ENCODE measurements at regions not wholly inside any gene's neighbourhood (a gene's known extent, or its start where the extent isn't known, plus 50 kb on each side); places are given as distances from the start of the nearest gene placed in this dataset.

GRCh38 chr13:73702419-73703071 lies 431.7 kb downstream of the KLF12 start:
- no peak for DNase-seq
- H3K4me3 ChIP-seq = no peak overlapping the region
- no peaks in the 10 kb centered on the region for H3K36me3 ChIP-seq
- no peak overlapping the region for H3K9ac ChIP-seq (ENCODE audit: low read depth in 2 of 2, low read length in 2 of 2)
- no peak for TF ChIP-seq CTCF (IDR thresholded peaks at IDR 0.05)
- intact Hi-C loops (cut with DNase I) = loop anchor here (10.0 kb wide), 1 partner anchor 508 kb away; no protein-coding TSS in a partner anchor
- H3K27ac ChIP-seq = peak overlapping the region; percentile 36
- H3K27me3 ChIP-seq = no peaks in the 10 kb centered on the region
- H3K9me3 ChIP-seq = no peaks in the 10 kb centered on the region
- H3K4me1 ChIP-seq = no peaks in the 10 kb centered on the region

GRCh38 chr13:73701160-73701559 lies 433.0 kb downstream of the KLF12 start:
- Histone ChIP-seq H3K27ac (no peak overlapping the region), H3K27me3 (no peaks in the 10 kb centered on the region), H3K36me3 (no peaks in the 10 kb centered on the region), H3K4me1 (no peaks in the 10 kb centered on the region), H3K9me3 (no peaks in the 10 kb centered on the region), H3K4me3 (no peak overlapping the region), H3K9ac (ENCODE audit: low read depth in 2 of 2, low read length in 2 of 2) (no peak overlapping the region)
- DNase-seq = no peak
- TF ChIP-seq CTCF (IDR thresholded peaks at IDR 0.05) = no peak
- intact Hi-C loops (cut with DNase I) = loop anchor here (10.0 kb wide), 1 partner anchor 506 kb away; no protein-coding TSS in a partner anchor

- Histone ChIP-seq H3K4me1 (no peaks in the 10 kb centered on the region), H3K27me3 (no peaks in the 10 kb centered on the region), H3K36me3 (no peaks in the 10 kb centered on the region), H3K9ac (ENCODE audit: low read depth in 2 of 2, low read length in 2 of 2) (no peak overlapping the region), H3K4me3 (no peak overlapping the region), H3K9me3 (no peaks in the 10 kb centered on the region), H3K27ac (no peak overlapping the region)
- TF ChIP-seq CTCF (IDR thresholded peaks at IDR 0.05) = no peak
- DNase-seq = no peak
- intact Hi-C loops (cut with DNase I) = no loop called here
Measured at GRCh38 chr13:73698859-73699258, 435.3 kb downstream of the KLF12 start.

GRCh38 chr13:73697166-73697565 lies 437.0 kb downstream of the KLF12 start:
- DNase-seq = no peak

GRCh38 chr13:73696713-73697112 lies 437.5 kb downstream of the KLF12 start:
- Histone ChIP-seq H3K4me1 (no peaks in the 10 kb centered on the region), H3K27me3 (no peaks in the 10 kb centered on the region), H3K9me3 (no peaks in the 10 kb centered on the region), H3K9ac (ENCODE audit: low read depth in 2 of 2, low read length in 2 of 2) (no peak overlapping the region), H3K36me3 (no peaks in the 10 kb centered on the region), H3K27ac (no peak overlapping the region), H3K4me3 (no peak overlapping the region)
- no peak for TF ChIP-seq CTCF (IDR thresholded peaks at IDR 0.05)
- intact Hi-C loops (cut with DNase I) = no loop called here
- DNase-seq = no peak

More at GRCh38 chr13:73697166-73697565, 437.0 kb downstream of the KLF12 start:
- Histone ChIP-seq H3K4me1 (no peaks in the 10 kb centered on the region), H3K36me3 (no peaks in the 10 kb centered on the region), H3K9me3 (no peaks in the 10 kb centered on the region), H3K27me3 (no peaks in the 10 kb centered on the region), H3K9ac (ENCODE audit: low read depth in 2 of 2, low read length in 2 of 2) (no peak overlapping the region), H3K27ac (no peak overlapping the region), H3K4me3 (no peak overlapping the region)
- TF ChIP-seq CTCF (IDR thresholded peaks at IDR 0.05) = no peak
- intact Hi-C loops (cut with DNase I) = no loop called here

Measured in colonic mucosa (tissue), 4 donors.